Endothelial cell of umbilical vein (primary cell): ENCODE measurements at regions not wholly inside any gene's neighbourhood (a gene's known extent, or its start where the extent isn't known, plus 50 kb on each side); places are given as distances from the start of the nearest gene placed in this dataset.

Experiments
- BruUV-seq: library from RNA; stranded (reverse); fragments of 400-500 nt; replicated peaks from 2 replicates; lab custom pipeline; 2021; lab: Mats Ljungman, UMichigan
- CTCF ChIA-PET: fragments of 300-600, 350-600 bp; sonication (Branson Sonifier 250); formaldehyde crosslinking; loops from one replicate; lab custom pipeline; 2021; ENCODE audit warnings: antibody characterized with exemption, inconsistent platforms; lab: Charles Lee
- POLR2A ChIA-PET: fragments of 300-600, 350-600 bp; sonication (Branson Sonifier 250); formaldehyde crosslinking; loops from one replicate; lab custom pipeline; 2021; ENCODE audit warnings: antibody characterized with exemption, inconsistent platforms; lab: Charles Lee
- DNase-seq: peaks from one replicate; pipeline ENCODE4 v3.0.0-alpha.2; 2011; ENCODE audit warnings: low read depth, low spot score
- FAIRE-seq: peaks from 2 replicates; lab custom pipeline; 2011; peaks lifted over from hg19 to GRCh38; lab: Jason Lieb, UNC
- H2AFZ ChIP-seq: 2 replicates; pipeline ENCODE4 v1.6.0; 2012; ENCODE audit warnings: low read depth, low read length, control low read depth, inconsistent platforms
- H3K27ac ChIP-seq: 2 replicates; pipeline ENCODE4 v1.5.1; 2011; ENCODE audit warnings: low read depth, mild to moderate bottlenecking, control low read depth, low read length, moderate library complexity; ENCODE audit not compliant: insufficient read depth
- H3K27me3 ChIP-seq, 2 experiments: 2 replicates each; pipeline versions ENCODE4 v1.6.0 to v1.6.1; 2011; ENCODE audit warnings: low read length in 2 of 2, mixed read lengths in 1 of 2; ENCODE audit not compliant: control insufficient read depth in 2 of 2, insufficient read depth in 2 of 2
- H3K36me3 ChIP-seq, 2 experiments: 2 replicates in 1 of 2; 3 replicates in 1 of 2; pipeline ENCODE4 v1.5.1; 2011; ENCODE audit warnings: low read length in 2 of 2, mild to moderate bottlenecking in 1 of 2, moderate library complexity in 1 of 2; ENCODE audit not compliant: control insufficient read depth in 2 of 2, insufficient read depth in 2 of 2; ENCODE audit errors: extremely low read depth in 1 of 2
- H3K4me1 ChIP-seq: 3 replicates; pipeline ENCODE4 v1.5.1; 2011; ENCODE audit warnings: mild to moderate bottlenecking, low read length; ENCODE audit not compliant: control insufficient read depth, insufficient read depth; ENCODE audit errors: extremely low read depth
- H3K4me2 ChIP-seq: 2 replicates; pipeline ENCODE4 v1.6.1; 2011; ENCODE audit warnings: low read length, control low read depth, mixed read lengths; ENCODE audit not compliant: insufficient read depth
- H3K4me3 ChIP-seq, 3 experiments: fragments of 200-600 bp in 1 of 3; sonication (generic), shearing (Covaris generic) in 1 of 3; replicated peaks in 1 of 3; 2 replicates each; pipeline ENCODE4 v1.5.1; 2011 to 2016; ENCODE audit warnings: control low read depth in 3 of 3, low read length in 3 of 3, mild to moderate bottlenecking in 2 of 3, inconsistent platforms in 1 of 3, low read depth in 1 of 3, moderate library complexity in 1 of 3; ENCODE audit not compliant: insufficient read depth in 1 of 3
- H3K79me2 ChIP-seq: 2 replicates; pipeline ENCODE4 v1.6.0; 2012; ENCODE audit warnings: low read length, inconsistent platforms; ENCODE audit not compliant: control insufficient read depth, insufficient read depth
- H3K9ac ChIP-seq: replicated peaks from 2 replicates; pipeline ENCODE3; 2011; ENCODE audit warnings: low read length, control low read depth; ENCODE audit not compliant: insufficient read depth; ENCODE audit errors: extremely low read depth
- H3K9me1 ChIP-seq: replicated peaks from 3 replicates; pipeline ENCODE4 v1.6.0; 2011; ENCODE audit warnings: mild to moderate bottlenecking, low read length; ENCODE audit not compliant: control insufficient read depth, insufficient read depth; ENCODE audit errors: extremely low read depth
- H3K9me3 ChIP-seq: replicated peaks from 2 replicates; pipeline ENCODE4 v1.5.1; 2012; ENCODE audit warnings: low read length, inconsistent platforms; ENCODE audit not compliant: control insufficient read depth, insufficient read depth
- H4K20me1 ChIP-seq: replicated peaks from 2 replicates; pipeline ENCODE3; 2011; ENCODE audit warnings: mild to moderate bottlenecking, low read length; ENCODE audit not compliant: control insufficient read depth, insufficient read depth; ENCODE audit errors: extremely low read depth
- CTCF ChIP-seq, 2 donors: IDR thresholded peaks; 1 replicate in 1 of 2; 2 replicates in 1 of 2; pipeline ENCODE4 v1.5.1; 2011; ENCODE audit warnings: low read length in 2 of 2, mild to moderate bottlenecking in 2 of 2, moderate library complexity in 2 of 2, control low read depth in 1 of 2, inconsistent platforms in 1 of 2, low read depth in 1 of 2; ENCODE audit not compliant: insufficient read depth in 1 of 2; ENCODE audit errors: extremely low read depth in 1 of 2
- EZH2 ChIP-seq: IDR thresholded peaks from 2 replicates; pipeline ENCODE4 v1.6.1; 2012; ENCODE audit warnings: borderline replicate concordance, low read depth, mild to moderate bottlenecking, moderate library complexity, low read length, inconsistent platforms; ENCODE audit not compliant: severe bottlenecking
- FOS ChIP-seq: IDR thresholded peaks from 2 replicates; pipeline ENCODE4 v1.6.1; 2011; ENCODE audit warnings: mild to moderate bottlenecking, low read length, moderate library complexity, borderline replicate concordance; ENCODE audit not compliant: insufficient read depth
- GATA2 ChIP-seq: IDR thresholded peaks from 2 replicates; pipeline ENCODE4 v1.7.0; 2011; ENCODE audit warnings: low read depth, mild to moderate bottlenecking, moderate library complexity, mixed read lengths, low read length; ENCODE audit not compliant: insufficient read length, insufficient read depth
- JUN ChIP-seq: IDR thresholded peaks from 2 replicates; pipeline ENCODE4 v1.6.1; 2011; ENCODE audit warnings: borderline replicate concordance, low read depth; ENCODE audit not compliant: insufficient read length, insufficient read depth
- MYC ChIP-seq: IDR thresholded peaks from one replicate; pipeline ENCODE4 v1.6.1; 2011; ENCODE audit warnings: mild to moderate bottlenecking, low read depth, low read length
- POLR2A ChIP-seq: IDR thresholded peaks from 2 replicates; pipeline ENCODE4 v1.6.1; 2012; ENCODE audit warnings: low read depth, mild to moderate bottlenecking, control low read depth, low read length
- POLR2AphosphoS5 ChIP-seq: IDR thresholded peaks from 2 replicates; pipeline ENCODE4 v1.6.1; 2012; ENCODE audit warnings: low read depth, mild to moderate bottlenecking, control low read depth, low read length, moderate library complexity; ENCODE audit not compliant: insufficient read depth
- dilution Hi-C: fragments of 300-500 bp; cut with MboI; formaldehyde crosslinking; loops from one replicate; pipeline ENCODE4 v1.15.0; 2019; ENCODE audit warnings: low sequenced_read_pairs; ENCODE audit not compliant: extremely low pct_ligation_motif_present
- intact Hi-C: fragments of 100-400 bp; cut with micrococcal nuclease; formaldehyde crosslinking; loops from one replicate; pipeline ENCODE4 v1.10.0; 2022
- TF ChIP-seq, protein P1 (sequence below): IDR thresholded peaks from 2 replicates; pipeline ENCODE4 v1.6.1; 2011; ENCODE audit not compliant: insufficient read depth, insufficient read length

DNA sequence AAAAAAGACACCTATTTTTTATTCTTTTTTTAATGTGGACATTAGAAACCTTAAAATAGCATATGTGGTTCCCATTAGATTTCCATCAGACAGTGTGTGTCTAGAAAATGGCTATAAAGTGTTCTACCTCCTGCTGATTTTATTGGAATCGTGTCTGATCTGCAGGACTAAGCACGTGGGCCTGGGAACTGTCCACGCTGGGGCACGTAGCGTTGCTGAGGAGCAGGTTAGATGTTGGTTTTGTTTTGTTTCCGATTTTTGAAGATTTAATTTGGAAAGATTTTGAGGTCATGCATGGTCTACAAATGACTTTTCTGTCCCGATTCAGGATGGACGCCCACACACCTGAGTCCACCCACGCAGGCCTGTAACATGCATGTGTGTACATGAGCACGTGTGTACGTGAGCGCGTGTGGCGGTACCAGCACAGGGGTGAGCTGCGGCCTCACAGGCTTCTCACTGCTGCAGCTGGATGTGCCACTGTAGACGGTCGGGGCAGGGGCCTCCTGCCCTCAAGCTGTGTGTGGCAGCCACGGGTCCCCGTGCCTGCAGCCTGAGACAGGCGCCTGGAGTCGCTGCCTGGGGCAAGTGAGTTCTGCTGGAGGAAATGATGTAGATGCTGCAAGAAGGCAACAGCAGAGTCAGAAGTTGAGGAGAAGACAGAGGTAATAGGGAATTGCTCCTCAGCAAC lies 99.7 kb upstream of the CTDP1 start:
- ChIA-PET CTCF (no interaction called here), POLR2A (no interaction called here)
- H2AFZ ChIP-seq, result no peak overlapping the region
- dilution Hi-C loops (no loop called here), intact Hi-C loops (no loop called here)
- no TSS peak for BruUV-seq
- TF ChIP-seq POLR2A, result no peak
- H3K79me2 ChIP-seq, result no peaks in the 10 kb centered on the region
- H4K20me1 ChIP-seq, result no peaks in the 10 kb centered on the region
- no peaks in the 10 kb centered on the region for H3K4me1 ChIP-seq
- no peak for DNase-seq
- H3K27me3 ChIP-seq, result no peaks in the 10 kb centered on the region
- no peaks in the 10 kb centered on the region for H3K9me1 ChIP-seq
- no peaks in the 10 kb centered on the region for H3K36me3 ChIP-seq
- H3K4me3 ChIP-seq, result no peak overlapping the region
- no peak for FAIRE-seq
- H3K9me3 ChIP-seq, result no peaks in the 10 kb centered on the region
- no peak overlapping the region for H3K9ac ChIP-seq
- no peak overlapping the region for H3K4me2 ChIP-seq
- H3K27ac ChIP-seq, result no peak overlapping the region

DNA sequence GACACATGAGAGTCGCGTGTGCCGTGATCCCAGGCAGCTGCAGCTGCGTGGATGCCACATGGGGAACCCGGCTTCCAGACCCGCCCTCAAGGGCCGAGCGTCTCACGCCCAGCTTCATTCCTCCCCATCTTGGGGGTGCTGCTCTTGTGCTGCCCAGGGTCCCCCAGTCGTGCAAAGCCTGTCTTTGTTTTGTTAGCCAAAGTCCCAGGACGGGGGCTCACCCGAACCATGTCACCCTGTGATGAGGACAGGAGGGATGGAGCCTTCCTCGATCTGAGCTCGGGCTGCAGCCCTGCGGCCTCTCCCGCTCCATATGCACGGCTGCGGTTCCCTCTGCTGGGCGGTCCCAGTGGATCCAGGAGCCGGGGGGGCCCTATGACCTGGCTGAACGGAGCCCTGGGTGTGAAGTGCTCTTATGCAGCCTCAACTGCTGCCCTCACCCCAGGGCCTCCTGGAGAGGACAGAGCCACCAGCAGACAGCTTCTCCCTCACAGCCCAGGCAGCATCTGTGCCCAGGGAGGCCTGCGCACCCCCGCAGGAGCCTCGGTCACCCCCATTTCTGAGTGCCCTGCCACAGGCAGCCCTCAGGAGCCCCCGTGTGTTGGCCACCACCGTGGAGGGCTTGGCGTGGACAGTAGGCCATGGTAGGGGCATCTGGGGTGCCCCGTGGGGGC lies 99.0 kb upstream of the CTDP1 start:
- H3K4me2 ChIP-seq, result no peak overlapping the region
- intact Hi-C loops (no loop called here), dilution Hi-C loops (no loop called here)
- no peak overlapping the region for H3K9ac ChIP-seq
- no peak overlapping the region for H2AFZ ChIP-seq
- no peaks in the 10 kb centered on the region for H3K9me3 ChIP-seq
- no peak overlapping the region for H3K27ac ChIP-seq
- H3K4me1 ChIP-seq, result no peaks in the 10 kb centered on the region
- H3K9me1 ChIP-seq, result no peaks in the 10 kb centered on the region
- H3K79me2 ChIP-seq, result no peaks in the 10 kb centered on the region
- H4K20me1 ChIP-seq, result no peaks in the 10 kb centered on the region
- DNase-seq (no peak), FAIRE-seq (no peak)
- no peaks in the 10 kb centered on the region for H3K27me3 ChIP-seq
- TF ChIP-seq POLR2A (no peak), MYC (no peak), GATA2 (no peak), JUN (no peak), EZH2 (no peak), CTCF (IDR thresholded peaks at IDR 0.05; ENCODE audit: extremely low read depth in 1 of 2, insufficient read depth in 1 of 2, low read depth in 1 of 2, low read length in 2 of 2) (no peak), FOS (no peak), POLR2AphosphoS5 (no peak)
- TF ChIP-seq, protein P1, sequence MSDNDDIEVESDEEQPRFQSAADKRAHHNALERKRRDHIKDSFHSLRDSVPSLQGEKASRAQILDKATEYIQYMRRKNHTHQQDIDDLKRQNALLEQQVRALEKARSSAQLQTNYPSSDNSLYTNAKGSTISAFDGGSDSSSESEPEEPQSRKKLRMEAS, result no peak
- ChIA-PET CTCF (no interaction called here), POLR2A (no interaction called here)
- BruUV-seq, result no TSS peak
- no peaks in the 10 kb centered on the region for H3K36me3 ChIP-seq
- H3K4me3 ChIP-seq, result no peak overlapping the region
